Transverse colon (tissue), 4 donors: ENCODE measurements at regions not wholly inside any gene's neighbourhood (a gene's known extent, or its start where the extent isn't known, plus 50 kb on each side); places are given as distances from the start of the nearest gene placed in this dataset.

ENCODE experiments used
- DNase-seq: peaks from one replicate; pipeline ENCODE4 v3.0.0-alpha.2; 2019
- H3K27ac ChIP-seq, 4 donors: fragments of 200-600 bp; sonication (generic); 2 replicates each; pipeline ENCODE4 v1.5.1; 2016 to 2018; ENCODE audit warnings: inconsistent platforms in 4 of 4
- H3K27me3 ChIP-seq: fragments of 200-600 bp; sonication (generic); 2 replicates; pipeline ENCODE4 v1.5.1; 2017; ENCODE audit warnings: inconsistent platforms
- H3K36me3 ChIP-seq, 4 donors: fragments of 200-600 bp; sonication (generic); 2 replicates each; pipeline ENCODE4 v1.5.1; 2017 to 2019; ENCODE audit warnings: inconsistent platforms in 4 of 4
- H3K4me1 ChIP-seq, 4 donors: fragments of 200-600 bp; sonication (generic); 2 replicates each; pipeline ENCODE4 v1.5.1; 2017 to 2020; ENCODE audit warnings: inconsistent platforms in 4 of 4
- H3K4me3 ChIP-seq, 4 donors: fragments of 200-600 bp; sonication (generic); 1 replicate in 1 of 4; 2 replicates in 3 of 4; pipeline versions ENCODE4 v1.5.1 to v1.6.1; 2017 to 2019; ENCODE audit warnings: inconsistent platforms in 4 of 4
- H3K9me3 ChIP-seq, 2 donors: fragments of 200-600 bp; sonication (generic); 2 replicates each; pipeline ENCODE4 v1.5.1; 2017 to 2019; ENCODE audit warnings: inconsistent platforms in 2 of 2
- EP300 ChIP-seq: sonication (generic); formaldehyde crosslinking; IDR thresholded peaks from one replicate; pipeline ENCODE4 v1.6.1; 2017; ENCODE audit warnings: antibody characterized with exemption, low read depth
- POLR2A ChIP-seq: fragments of 450-650 bp; IDR thresholded peaks from one replicate; pipeline ENCODE4 v1.6.1; 2016; ENCODE audit warnings: antibody characterized with exemption, mild to moderate bottlenecking, moderate library complexity
- POLR2AphosphoS5 ChIP-seq, 3 donors: sonication (generic); formaldehyde crosslinking; IDR thresholded peaks; one replicate each; pipeline ENCODE4 v1.6.1; 2016; ENCODE audit warnings: antibody characterized with exemption in 3 of 3
- WGBS, 2 donors: methylation state at CpG; one replicate each; pipeline ENCODE4 v1.1.5; 2018; ENCODE audit warnings: low coverage in 1 of 2; 5-methylcytosine and 5-hydroxymethylcytosine counted together
- in situ Hi-C, 4 donors: fragments of 200-750 bp; cut with MboI; loops; one replicate each; pipeline versions ENCODE4 v1.15.0 to v1.15.1; 2017; ENCODE audit warnings: low sequenced_read_pairs in 3 of 4, low pct_ligation_motif_present in 1 of 4, low pct_unique_long_range_greater_than_20kb in 1 of 4
- intact Hi-C: fragments of 100-400 bp; cut with DNase I; formaldehyde crosslinking; loops from one replicate; pipeline ENCODE4 v1.15.1; 2023; ENCODE audit warnings: low total_unique reads
- TF ChIP-seq, protein P1 (sequence below), 5 experiments: fragments of 200-600 bp in 3 of 5; fragments of 450-650 bp in 2 of 5; sonication (generic) in 3 of 5; IDR thresholded peaks; 1 replicate in 2 of 5; 2 replicates in 3 of 5; pipeline ENCODE4 v1.5.1; 2016 to 2017; ENCODE audit warnings: antibody characterized with exemption in 5 of 5, inconsistent platforms in 3 of 5, mild to moderate bottlenecking in 2 of 5, moderate library complexity in 1 of 5

DNA sequence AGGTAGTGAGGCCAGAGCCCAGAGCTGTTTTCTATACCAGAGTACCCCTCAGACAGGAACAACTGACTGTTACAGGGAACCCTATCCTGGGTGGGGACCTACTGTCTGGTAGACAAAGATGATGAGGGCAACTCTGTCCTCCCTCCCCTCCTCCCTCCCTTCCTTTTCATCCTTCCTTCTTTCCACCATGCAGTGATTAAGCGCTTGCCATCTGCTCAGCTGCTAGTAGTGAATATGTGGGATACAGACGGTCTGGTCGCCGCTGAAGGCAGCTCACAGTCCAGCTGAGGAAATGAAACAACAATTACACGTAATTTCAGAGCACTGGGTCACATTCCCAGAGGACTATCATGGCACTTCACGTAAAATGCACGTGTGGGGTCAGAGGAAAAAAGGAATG, 597.1 kb downstream of the BUD13 start:
- DNase-seq = no peak
- TF ChIP-seq EP300 = no peak
- in situ Hi-C loops = no loop called here
- no peak overlapping the region for H3K4me3 ChIP-seq
- H3K4me1 ChIP-seq = no peaks in the 10 kb centered on the region
- no peaks in the 10 kb centered on the region for H3K9me3 ChIP-seq
- 72 to 75% methylated on average over 7 of the region's 7 CpGs for WGBS, 2 donors
- no peak overlapping the region for H3K27ac ChIP-seq
- H3K36me3 ChIP-seq = no peaks in the 10 kb centered on the region
- intact Hi-C loops = no loop called here
- no peaks in the 10 kb centered on the region for H3K27me3 ChIP-seq

DNA sequence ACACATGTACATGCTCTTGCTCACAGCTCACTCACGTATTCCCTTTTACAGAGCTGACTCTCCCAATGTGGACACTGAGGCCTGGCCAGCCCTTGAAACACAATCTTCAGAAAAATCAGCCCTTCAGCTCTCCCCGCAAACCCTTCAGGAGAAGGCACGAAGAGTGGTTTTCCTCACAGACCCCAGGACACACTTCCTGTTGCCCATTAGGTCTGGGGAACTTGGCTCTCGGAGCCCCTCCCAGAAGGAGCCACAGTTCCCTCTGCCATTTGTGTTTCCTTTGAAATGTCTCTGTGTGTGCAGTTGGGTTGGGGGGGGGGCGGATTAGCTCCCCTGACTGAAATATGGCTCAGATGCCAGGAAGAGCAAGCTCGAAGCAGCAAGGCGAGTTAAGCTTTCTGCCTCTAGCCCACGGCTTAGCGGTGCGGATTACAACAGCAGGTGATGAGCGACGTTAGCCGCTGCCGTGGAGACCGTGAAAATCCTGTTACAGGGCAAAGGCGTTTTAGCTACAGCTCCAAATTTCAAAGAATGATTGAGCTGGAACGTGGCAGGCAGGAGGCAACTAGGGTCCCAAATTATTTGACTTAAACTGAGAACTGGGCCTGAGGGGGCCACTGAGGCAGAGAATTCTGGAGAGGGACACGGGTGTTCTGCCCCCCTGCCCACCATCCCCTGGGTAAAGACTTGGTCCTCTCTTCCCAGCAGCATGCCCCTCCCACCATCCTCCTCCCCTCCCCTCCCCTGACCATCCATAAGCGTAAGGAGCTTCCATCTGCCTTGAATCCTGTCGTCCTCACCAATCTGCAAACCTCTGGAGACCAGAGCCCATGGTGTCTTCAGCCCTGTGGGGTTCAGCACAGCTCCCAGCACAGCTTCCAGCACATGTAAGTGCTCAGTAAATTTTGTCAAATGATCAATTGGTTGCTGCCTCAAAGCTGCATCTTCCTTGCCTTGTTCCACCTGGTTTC, 598.6 kb downstream of the BUD13 start:
- in situ Hi-C loops (no loop called here), intact Hi-C loops (no loop called here)
- no peaks in the 10 kb centered on the region for H3K4me1 ChIP-seq
- no peaks in the 10 kb centered on the region for H3K27me3 ChIP-seq
- no peaks in the 10 kb centered on the region for H3K36me3 ChIP-seq
- H3K9me3 ChIP-seq = no peaks in the 10 kb centered on the region
- 75% methylated on average over 20 of the region's 20 CpGs; no CpG with 5 or more reads in 1 of the 2 donors for WGBS, 2 donors
- no peak overlapping the region for H3K4me3 ChIP-seq
- no peak for TF ChIP-seq POLR2A
- TF ChIP-seq, protein P1, sequence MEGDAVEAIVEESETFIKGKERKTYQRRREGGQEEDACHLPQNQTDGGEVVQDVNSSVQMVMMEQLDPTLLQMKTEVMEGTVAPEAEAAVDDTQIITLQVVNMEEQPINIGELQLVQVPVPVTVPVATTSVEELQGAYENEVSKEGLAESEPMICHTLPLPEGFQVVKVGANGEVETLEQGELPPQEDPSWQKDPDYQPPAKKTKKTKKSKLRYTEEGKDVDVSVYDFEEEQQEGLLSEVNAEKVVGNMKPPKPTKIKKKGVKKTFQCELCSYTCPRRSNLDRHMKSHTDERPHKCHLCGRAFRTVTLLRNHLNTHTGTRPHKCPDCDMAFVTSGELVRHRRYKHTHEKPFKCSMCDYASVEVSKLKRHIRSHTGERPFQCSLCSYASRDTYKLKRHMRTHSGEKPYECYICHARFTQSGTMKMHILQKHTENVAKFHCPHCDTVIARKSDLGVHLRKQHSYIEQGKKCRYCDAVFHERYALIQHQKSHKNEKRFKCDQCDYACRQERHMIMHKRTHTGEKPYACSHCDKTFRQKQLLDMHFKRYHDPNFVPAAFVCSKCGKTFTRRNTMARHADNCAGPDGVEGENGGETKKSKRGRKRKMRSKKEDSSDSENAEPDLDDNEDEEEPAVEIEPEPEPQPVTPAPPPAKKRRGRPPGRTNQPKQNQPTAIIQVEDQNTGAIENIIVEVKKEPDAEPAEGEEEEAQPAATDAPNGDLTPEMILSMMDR (IDR thresholded peaks at IDR 0.05) = no peak
- no peak for TF ChIP-seq POLR2AphosphoS5 (IDR thresholded peaks at IDR 0.05)
- no peak for TF ChIP-seq EP300
- no peak for DNase-seq
- H3K27ac ChIP-seq = no peak overlapping the region

DNA sequence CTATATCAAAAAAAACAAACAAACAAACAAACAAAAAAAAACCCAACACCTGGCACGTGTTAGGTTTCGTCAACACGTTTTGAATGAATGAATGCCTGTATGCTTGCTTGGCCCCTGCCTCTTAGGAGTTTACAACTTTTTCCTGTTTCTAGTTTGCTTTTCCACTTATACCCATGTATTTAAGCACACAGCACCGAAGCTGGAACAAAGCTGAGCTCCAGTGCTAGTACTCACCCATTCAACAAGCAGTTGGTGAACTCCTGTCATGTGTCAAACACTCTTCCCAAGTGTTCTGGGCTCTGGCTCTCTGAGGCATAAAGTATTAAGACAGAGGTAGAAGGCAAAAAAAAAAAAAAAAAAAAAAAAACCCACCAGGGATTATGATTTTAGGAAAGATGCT, 599.3 kb downstream of the BUD13 start:
- no peaks in the 10 kb centered on the region for H3K36me3 ChIP-seq
- no peak for TF ChIP-seq POLR2A
- TF ChIP-seq POLR2AphosphoS5 (IDR thresholded peaks at IDR 0.05) = no peak
- no peak for TF ChIP-seq EP300
- TF ChIP-seq, protein P1 (IDR thresholded peaks at IDR 0.05) = no peak
- in situ Hi-C loops (no loop called here), intact Hi-C loops (no loop called here)
- no peaks in the 10 kb centered on the region for H3K9me3 ChIP-seq
- H3K4me1 ChIP-seq = no peaks in the 10 kb centered on the region
- no peaks in the 10 kb centered on the region for H3K27me3 ChIP-seq
- H3K4me3 ChIP-seq = no peak overlapping the region
- 70 to 78% methylated on average over 4 of the region's 4 CpGs for WGBS, 2 donors
- H3K27ac ChIP-seq = no peak overlapping the region
- DNase-seq = no peak

DNA sequence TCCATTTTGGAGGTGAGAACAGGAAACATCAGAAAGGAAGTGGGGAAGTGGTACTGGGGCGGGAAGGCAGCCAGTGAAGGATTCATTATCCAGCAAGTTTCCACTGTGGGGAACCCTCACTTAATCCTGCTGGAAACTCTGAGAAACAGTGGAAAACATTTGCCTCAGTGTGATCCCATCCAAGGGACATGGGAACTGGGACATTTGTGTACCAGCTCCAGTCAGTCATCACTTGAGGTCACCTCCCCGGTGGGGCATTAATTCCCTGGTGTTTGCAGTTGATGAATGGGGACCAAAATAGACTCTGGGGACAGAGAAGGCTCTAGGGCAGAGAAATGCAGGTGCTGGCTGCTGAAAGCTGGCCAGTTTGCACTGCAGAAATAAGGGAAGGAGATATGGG, 599.9 kb downstream of the BUD13 start:
- H3K4me3 ChIP-seq = no peak overlapping the region
- 67 to 68% methylated on average over 2 of the region's 2 CpGs for WGBS, 2 donors
- DNase-seq = no peak
- H3K27me3 ChIP-seq = no peaks in the 10 kb centered on the region
- no peak overlapping the region for H3K27ac ChIP-seq
- H3K36me3 ChIP-seq = no peaks in the 10 kb centered on the region
- in situ Hi-C loops = no loop called here
- no peaks in the 10 kb centered on the region for H3K9me3 ChIP-seq
- TF ChIP-seq POLR2AphosphoS5 (IDR thresholded peaks at IDR 0.05) (no peak), EP300 (no peak), POLR2A (no peak)
- TF ChIP-seq, protein P1 (IDR thresholded peaks at IDR 0.05) = no peak
- intact Hi-C loops = no loop called here
- no peaks in the 10 kb centered on the region for H3K4me1 ChIP-seq

DNA sequence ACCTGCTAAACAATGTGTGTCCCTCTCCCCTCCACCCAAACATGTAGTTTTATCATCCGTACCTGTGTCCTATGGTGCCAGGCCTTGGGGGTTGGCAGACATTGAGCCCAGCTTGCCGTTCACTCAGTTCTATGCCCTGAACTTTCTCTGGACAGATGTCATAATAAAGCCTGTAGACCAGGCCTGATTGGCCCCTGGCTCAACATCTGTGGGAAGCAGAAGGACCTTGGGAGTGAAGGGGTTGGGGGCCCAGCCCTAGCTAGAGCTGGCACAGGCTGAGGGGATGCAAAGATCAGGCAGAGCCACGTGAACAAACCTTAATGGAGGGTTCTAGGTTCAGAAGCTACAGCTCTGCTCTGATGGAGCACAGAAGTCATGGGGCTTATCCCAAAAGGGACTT, 600.6 kb downstream of the BUD13 start:
- Histone ChIP-seq H3K4me1 (no peaks in the 10 kb centered on the region), H3K27me3 (no peaks in the 10 kb centered on the region), H3K4me3 (no peak overlapping the region), H3K36me3 (no peaks in the 10 kb centered on the region), H3K9me3 (no peaks in the 10 kb centered on the region), H3K27ac (no peak overlapping the region)
- no peak for DNase-seq
- in situ Hi-C loops = no loop called here
- intact Hi-C loops = no loop called here
- no peak for TF ChIP-seq EP300
- no peak for TF ChIP-seq POLR2AphosphoS5 (IDR thresholded peaks at IDR 0.05)
- no peak for TF ChIP-seq POLR2A
- TF ChIP-seq, protein P1 (IDR thresholded peaks at IDR 0.05) = no peak
- 83% methylated on average over 3 of the region's 3 CpGs; no CpG with 5 or more reads in 1 of the 2 donors for WGBS, 2 donors
